ENCODE measurements at regions not wholly inside any gene's neighbourhood (a gene's known extent, or its start where the extent isn't known, plus 50 kb on each side); places are given as distances from the start of the nearest gene placed in this dataset.

DNA sequence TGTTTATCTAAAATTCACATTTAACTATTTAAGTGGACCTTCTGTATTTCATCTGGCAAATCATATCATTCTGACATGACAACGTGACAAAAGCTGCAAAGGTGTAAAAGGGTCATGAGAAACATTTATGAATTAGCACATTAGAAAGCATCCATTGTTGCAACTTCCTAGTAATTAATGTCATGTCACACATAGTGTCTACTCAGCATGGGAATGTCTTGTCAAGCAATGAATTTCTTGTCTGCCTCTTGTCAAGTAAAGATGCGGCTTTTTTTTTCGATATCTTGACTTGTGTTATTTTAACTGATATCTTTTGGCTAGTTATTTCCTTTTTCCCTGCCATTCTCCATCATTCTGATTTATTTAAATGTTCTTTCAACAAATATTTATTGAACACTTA, 463.5 kb upstream of the CXorf51B start:
- H3K36me3 Mint-ChIP-seq (ENCODE audit: low read depth), result no peaks in the 10 kb centered on the region
- no peak overlapping the region for H3K27ac Mint-ChIP-seq
- no peaks in the 10 kb centered on the region for H3K4me1 Mint-ChIP-seq
- H3K9me3 Mint-ChIP-seq (ENCODE audit: low read depth), result no peaks in the 10 kb centered on the region
- POLR2A ChIA-PET, result no interaction called here
- no peak for ATAC-seq
- DNase-seq, result no peak
- intact Hi-C loops (cut with DNase I, micrococcal nuclease), result no loop called here
- CTCF ChIA-PET, result no interaction called here
- no peaks in the 10 kb centered on the region for H3K27me3 Mint-ChIP-seq
- no peak overlapping the region for H3K4me3 Mint-ChIP-seq

DNA sequence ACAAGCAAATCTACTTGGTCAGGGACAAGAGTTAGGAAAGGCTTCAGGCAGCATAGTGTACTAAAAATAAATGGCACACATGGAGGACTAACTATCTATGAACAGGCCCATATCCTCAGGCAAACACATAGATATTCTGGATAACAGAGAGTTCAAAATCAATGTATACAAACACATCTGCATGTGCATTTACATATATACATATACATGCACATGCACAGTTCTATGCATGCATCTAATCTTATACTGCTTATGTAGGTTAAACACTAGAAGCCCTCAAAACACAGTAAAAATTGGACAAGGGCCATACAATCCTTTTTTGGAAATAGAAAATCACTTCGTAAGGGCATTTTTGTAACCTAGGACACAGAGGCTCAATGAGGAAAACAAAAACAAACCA, 458.0 kb upstream of the CXorf51B start:
- no peaks in the 10 kb centered on the region for H3K9me3 Mint-ChIP-seq (ENCODE audit: low read depth)

DNA sequence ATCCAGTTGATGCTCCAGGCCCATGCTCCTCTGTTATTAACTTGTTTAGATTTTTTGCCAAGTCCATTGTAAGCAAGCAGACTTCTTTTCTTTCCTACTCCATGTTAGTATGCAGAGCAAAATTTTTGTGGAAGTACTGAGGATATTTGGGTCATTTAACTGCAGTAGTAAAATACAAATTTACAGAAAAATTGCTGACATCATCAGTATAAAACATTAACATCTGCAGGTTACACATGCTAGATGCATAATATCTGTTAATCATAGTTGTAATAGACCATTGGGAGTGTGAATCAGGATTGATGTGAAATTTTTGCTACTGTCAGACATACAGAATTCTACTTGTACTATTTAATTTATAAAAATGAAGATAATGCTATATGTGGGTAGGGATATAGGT, 454.1 kb upstream of the CXorf51B start:
- intact Hi-C loops (cut with DNase I, micrococcal nuclease), result no loop called here
- H3K36me3 Mint-ChIP-seq (ENCODE audit: low read depth), result no peaks in the 10 kb centered on the region
- no peak overlapping the region for H3K4me3 Mint-ChIP-seq
- no peak for ATAC-seq
- peaks cover 3% of the 10 kb centered on the region for H3K9me3 Mint-ChIP-seq (ENCODE audit: low read depth)
- DNase-seq, result no peak
- no peaks in the 10 kb centered on the region for H3K4me1 Mint-ChIP-seq
- POLR2A ChIA-PET, result no interaction called here
- no peaks in the 10 kb centered on the region for H3K27me3 Mint-ChIP-seq
- no peak overlapping the region for H3K27ac Mint-ChIP-seq
- CTCF ChIA-PET, result no interaction called here

More for the DNA sequence above, 458.0 kb upstream of the CXorf51B start:
- no peak overlapping the region for H3K4me3 Mint-ChIP-seq
- H3K27me3 Mint-ChIP-seq, result no peaks in the 10 kb centered on the region
- ChIA-PET POLR2A (no interaction called here), CTCF (no interaction called here)
- ATAC-seq, result no peak
- H3K36me3 Mint-ChIP-seq (ENCODE audit: low read depth), result no peaks in the 10 kb centered on the region
- H3K27ac Mint-ChIP-seq, result no peak overlapping the region
- intact Hi-C loops (cut with DNase I, micrococcal nuclease), result no loop called here
- no peaks in the 10 kb centered on the region for H3K4me1 Mint-ChIP-seq
- DNase-seq, result no peak

DNA sequence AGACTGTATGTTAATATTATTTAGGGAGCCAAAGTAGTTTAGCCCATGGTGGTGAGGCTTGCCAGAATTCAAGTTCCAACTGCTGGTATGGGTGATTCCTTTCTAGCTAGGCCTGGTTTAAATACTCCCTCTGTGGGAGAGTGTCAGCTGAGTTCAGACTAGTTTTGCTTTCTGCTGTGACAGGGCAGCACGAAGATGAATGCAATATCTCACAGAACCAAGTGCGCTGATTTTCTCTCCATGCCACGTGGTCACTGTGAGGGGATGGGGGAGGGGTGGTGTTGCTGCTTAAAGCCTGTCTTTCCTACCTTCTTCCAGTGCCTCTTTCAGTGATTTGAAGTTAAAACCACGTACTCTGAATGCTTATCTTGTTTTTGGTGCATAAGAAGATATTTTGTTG, 445.7 kb upstream of the CXorf51B start:
- no peaks in the 10 kb centered on the region for H3K36me3 Mint-ChIP-seq (ENCODE audit: low read depth)
- no peaks in the 10 kb centered on the region for H3K4me1 Mint-ChIP-seq
- ATAC-seq (no peak), DNase-seq (no peak)
- CTCF ChIA-PET, result no interaction called here
- no peak overlapping the region for H3K27ac Mint-ChIP-seq
- POLR2A ChIA-PET, result no interaction called here
- H3K9me3 Mint-ChIP-seq (ENCODE audit: low read depth), result peaks cover 3% of the 10 kb centered on the region
- intact Hi-C loops (cut with DNase I, micrococcal nuclease), result no loop called here
- no peak overlapping the region for H3K4me3 Mint-ChIP-seq
- no peaks in the 10 kb centered on the region for H3K27me3 Mint-ChIP-seq

DNA sequence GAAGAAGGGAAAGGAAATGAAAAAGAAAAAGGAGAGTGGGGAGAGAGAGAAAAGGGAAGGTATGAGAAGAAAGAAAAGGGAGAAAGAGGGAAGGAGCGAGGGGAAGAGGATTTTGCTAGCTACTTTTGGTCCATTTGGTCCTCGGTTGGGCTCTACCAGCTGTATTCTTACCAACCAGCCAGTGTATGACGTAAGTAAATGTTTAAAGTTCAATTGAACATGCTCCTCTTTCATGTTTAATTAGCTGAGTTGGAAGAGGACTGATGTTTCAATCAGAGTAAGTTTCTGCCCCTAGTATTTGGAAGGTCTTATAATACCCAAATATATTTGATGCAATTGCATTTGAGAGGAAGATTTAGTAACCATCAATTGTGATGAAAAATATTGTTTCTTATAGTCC, 424.0 kb upstream of the CXorf51B start:
- POLR2A ChIA-PET, result no interaction called here
- intact Hi-C loops (cut with DNase I, micrococcal nuclease), result no loop called here
- ATAC-seq (no peak), DNase-seq (no peak)
- Mint-ChIP-seq H3K9me3 (ENCODE audit: low read depth) (no peaks in the 10 kb centered on the region), H3K36me3 (ENCODE audit: low read depth) (no peaks in the 10 kb centered on the region), H3K27ac (no peak overlapping the region), H3K4me3 (no peak overlapping the region), H3K27me3 (no peaks in the 10 kb centered on the region), H3K4me1 (no peaks in the 10 kb centered on the region)
- CTCF ChIA-PET, result no interaction called here

DNA sequence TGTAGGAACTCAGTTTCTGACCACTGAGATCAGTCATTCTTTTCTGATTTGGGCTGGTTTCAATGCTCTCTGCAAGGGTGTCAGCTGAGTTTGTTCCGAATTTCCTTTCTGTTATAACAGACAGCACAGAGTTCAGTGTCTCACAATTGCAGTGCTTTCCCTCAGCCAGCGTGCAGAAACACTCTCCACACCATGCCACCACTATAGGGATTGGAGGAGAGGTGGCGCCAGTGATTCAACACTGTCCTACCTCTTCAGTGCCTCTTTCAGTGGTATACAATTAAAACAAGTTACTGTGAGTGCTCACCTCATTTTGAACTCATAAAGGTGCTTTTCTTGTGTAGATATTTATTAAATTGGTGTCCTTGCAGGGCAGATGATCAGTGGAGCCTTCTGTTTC, 413.2 kb upstream of the CXorf51B start:
- H3K36me3 Mint-ChIP-seq (ENCODE audit: low read depth), result no peaks in the 10 kb centered on the region
- CTCF ChIA-PET, result no interaction called here
- ATAC-seq (no peak), DNase-seq (no peak)
- H3K9me3 Mint-ChIP-seq (ENCODE audit: low read depth), result no peaks in the 10 kb centered on the region
- H3K4me1 Mint-ChIP-seq, result no peaks in the 10 kb centered on the region
- no peak overlapping the region for H3K27ac Mint-ChIP-seq
- no peak overlapping the region for H3K4me3 Mint-ChIP-seq
- intact Hi-C loops (cut with DNase I, micrococcal nuclease), result no loop called here
- no peaks in the 10 kb centered on the region for H3K27me3 Mint-ChIP-seq
- POLR2A ChIA-PET, result no interaction called here

DNA sequence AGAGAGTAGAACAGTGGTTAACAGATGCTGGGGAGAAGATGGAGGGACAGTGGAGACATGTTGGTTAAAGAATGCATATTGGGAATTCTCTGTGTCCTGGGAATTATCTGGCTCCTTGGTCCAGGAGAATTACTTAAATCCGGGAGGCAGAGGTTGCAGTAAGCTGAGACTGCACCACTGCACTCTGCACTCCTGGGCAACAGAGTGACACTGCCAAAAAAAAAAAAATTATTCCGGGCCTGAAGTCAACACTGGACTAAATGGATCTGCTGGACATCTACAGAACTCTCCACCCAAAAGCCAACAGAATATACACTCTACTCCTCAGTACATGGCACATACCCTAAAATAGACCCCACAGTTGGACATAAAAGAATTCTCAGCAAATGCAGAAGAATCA, 400.0 kb upstream of the CXorf51B start:
- CTCF ChIA-PET, result interaction anchor here (0.7 kb wide), 1 partner anchor 1214 kb away, joined by 3 read pairs; no protein-coding TSS in a partner anchor
- POLR2A ChIA-PET, result no interaction called here
- ATAC-seq (no peak), DNase-seq (no peak)
- H3K27ac Mint-ChIP-seq, result no peak overlapping the region
- H3K9me3 Mint-ChIP-seq (ENCODE audit: low read depth), result peaks cover 6% of the 10 kb centered on the region
- intact Hi-C loops (cut with DNase I, micrococcal nuclease), result no loop called here
- no peaks in the 10 kb centered on the region for H3K27me3 Mint-ChIP-seq
- H3K4me3 Mint-ChIP-seq, result no peak overlapping the region
- H3K4me1 Mint-ChIP-seq, result no peaks in the 10 kb centered on the region
- no peaks in the 10 kb centered on the region for H3K36me3 Mint-ChIP-seq (ENCODE audit: low read depth)

DNA sequence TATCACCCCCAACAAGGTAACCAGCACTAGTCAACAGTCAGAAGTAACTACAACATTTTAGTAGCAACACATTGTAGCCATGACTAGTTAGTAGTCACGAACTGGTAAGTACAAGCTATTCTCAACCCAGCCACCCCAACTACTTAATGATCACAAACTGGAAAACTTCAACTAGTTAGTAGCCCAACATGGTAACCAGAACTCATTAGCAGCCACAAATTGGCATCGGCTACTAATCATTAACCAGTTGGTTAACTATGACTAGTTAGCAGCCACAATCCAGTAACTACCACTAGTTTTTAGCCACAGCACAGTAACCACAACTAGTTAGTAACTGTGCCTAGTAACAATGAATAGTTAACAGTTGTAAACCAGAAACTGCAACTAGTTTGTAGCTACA, 385.1 kb upstream of the CXorf51B start:
- intact Hi-C loops (cut with DNase I, micrococcal nuclease), result no loop called here
- no peaks in the 10 kb centered on the region for H3K27me3 Mint-ChIP-seq
- CTCF ChIA-PET, result no interaction called here
- H3K4me3 Mint-ChIP-seq, result no peak overlapping the region
- POLR2A ChIA-PET, result no interaction called here
- peaks cover 8% of the 10 kb centered on the region for H3K9me3 Mint-ChIP-seq (ENCODE audit: low read depth)
- DNase-seq, result no peak
- no peaks in the 10 kb centered on the region for H3K4me1 Mint-ChIP-seq
- H3K27ac Mint-ChIP-seq, result no peak overlapping the region
- no peaks in the 10 kb centered on the region for H3K36me3 Mint-ChIP-seq (ENCODE audit: low read depth)
- no peak for ATAC-seq

DNA sequence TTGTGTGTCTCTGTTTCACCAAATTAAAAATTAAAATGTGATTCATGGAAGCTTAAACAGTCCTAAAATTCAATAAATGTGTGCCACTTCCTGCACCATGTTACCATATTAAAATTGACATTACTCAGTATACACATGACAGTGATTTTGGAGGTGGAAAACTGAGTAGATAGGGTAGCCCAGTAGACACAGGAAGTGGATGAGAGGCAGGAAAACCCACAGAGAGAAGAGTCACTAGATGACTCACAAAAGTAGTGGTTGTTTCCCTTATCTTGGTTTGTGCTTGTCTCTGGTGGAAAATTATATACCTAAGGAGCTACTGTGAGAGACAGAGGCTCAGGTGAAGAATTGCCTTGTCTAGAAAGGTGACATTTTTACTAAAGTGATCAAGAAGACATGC, 375.8 kb upstream of the CXorf51B start:
- H3K36me3 Mint-ChIP-seq (ENCODE audit: low read depth), result no peaks in the 10 kb centered on the region
- H3K4me3 Mint-ChIP-seq, result no peak overlapping the region
- no peaks in the 10 kb centered on the region for H3K27me3 Mint-ChIP-seq
- no peaks in the 10 kb centered on the region for H3K4me1 Mint-ChIP-seq
- ATAC-seq (no peak), DNase-seq (no peak)
- H3K9me3 Mint-ChIP-seq (ENCODE audit: low read depth), result no peaks in the 10 kb centered on the region
- intact Hi-C loops (cut with DNase I, micrococcal nuclease), result no loop called here
- POLR2A ChIA-PET, result no interaction called here
- CTCF ChIA-PET, result no interaction called here
- H3K27ac Mint-ChIP-seq, result no peak overlapping the region

DNA sequence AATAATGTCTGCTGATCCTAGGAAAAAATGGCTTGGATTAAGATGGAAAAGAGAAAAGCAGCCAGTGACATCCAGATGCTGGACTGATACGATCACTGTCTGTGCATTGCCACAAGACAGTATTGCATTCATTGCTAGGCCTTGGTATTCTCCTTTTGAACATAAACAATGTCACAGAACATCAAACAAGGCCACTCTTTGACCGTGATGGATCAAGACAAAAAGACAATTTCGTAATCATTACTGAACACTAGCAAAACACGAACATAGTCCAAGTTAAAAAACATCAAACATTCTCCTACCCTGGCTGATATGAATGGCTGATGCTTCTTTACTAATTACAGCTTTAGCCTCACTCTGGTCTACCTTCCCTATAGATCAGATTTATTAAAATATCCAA, 374.1 kb upstream of the CXorf51B start:
- Mint-ChIP-seq H3K9me3 (ENCODE audit: low read depth) (no peaks in the 10 kb centered on the region), H3K36me3 (ENCODE audit: low read depth) (no peaks in the 10 kb centered on the region), H3K27me3 (no peaks in the 10 kb centered on the region), H3K4me1 (no peaks in the 10 kb centered on the region), H3K4me3 (no peak overlapping the region), H3K27ac (no peak overlapping the region)
- no peak for DNase-seq
- ChIA-PET POLR2A (no interaction called here), CTCF (no interaction called here)
- ATAC-seq, result no peak
- intact Hi-C loops (cut with DNase I, micrococcal nuclease), result no loop called here

DNA sequence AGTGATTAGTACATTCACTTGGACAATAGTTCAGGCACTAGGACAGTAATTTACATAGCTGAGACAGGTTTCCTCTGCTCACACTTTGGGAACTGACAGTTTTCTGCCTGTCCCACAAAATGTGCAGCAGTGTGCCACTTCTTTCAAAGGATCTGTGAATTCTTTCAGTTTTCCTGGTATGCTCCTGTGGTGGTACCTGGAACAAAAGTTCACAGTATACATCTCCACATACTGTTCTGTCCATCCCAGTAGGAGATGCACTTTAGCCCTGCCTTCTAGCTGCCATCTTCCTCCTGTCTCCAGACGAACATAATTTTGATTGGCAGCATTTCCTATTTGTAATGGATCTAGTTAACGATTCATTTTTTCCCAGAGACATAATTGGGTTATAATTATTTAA, 360.8 kb upstream of the CXorf51B start:
- Mint-ChIP-seq H3K9me3 (ENCODE audit: low read depth) (no peaks in the 10 kb centered on the region), H3K27me3 (no peaks in the 10 kb centered on the region), H3K36me3 (ENCODE audit: low read depth) (no peaks in the 10 kb centered on the region), H3K27ac (no peak overlapping the region), H3K4me3 (no peak overlapping the region), H3K4me1 (no peaks in the 10 kb centered on the region)
- ChIA-PET POLR2A (no interaction called here), CTCF (no interaction called here)
- no peak for DNase-seq
- no peak for ATAC-seq
- intact Hi-C loops (cut with DNase I, micrococcal nuclease), result no loop called here

DNA sequence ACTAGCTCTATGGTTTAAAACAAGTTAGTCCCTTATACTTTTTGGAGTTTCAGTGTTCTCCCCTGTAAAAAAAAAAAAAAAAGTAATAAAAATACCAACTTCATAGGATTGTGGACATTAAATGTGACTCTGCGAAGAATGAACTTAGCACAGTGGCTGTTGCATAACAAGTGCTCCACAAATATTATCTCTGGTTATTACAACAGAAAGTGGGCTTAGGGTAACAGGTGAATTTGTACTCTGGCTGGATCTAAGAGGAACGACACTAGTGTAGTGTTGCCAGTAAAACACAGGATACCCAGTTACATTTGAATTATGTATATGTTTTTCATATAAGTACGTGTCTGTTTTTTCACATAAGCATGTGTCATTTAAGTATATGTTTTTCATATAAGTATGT, 360.3 kb upstream of the CXorf51B start:
- H3K4me1 Mint-ChIP-seq, result no peaks in the 10 kb centered on the region
- intact Hi-C loops (cut with DNase I, micrococcal nuclease), result no loop called here
- H3K36me3 Mint-ChIP-seq (ENCODE audit: low read depth), result no peaks in the 10 kb centered on the region
- ChIA-PET CTCF (no interaction called here), POLR2A (no interaction called here)
- H3K27ac Mint-ChIP-seq, result no peak overlapping the region
- DNase-seq (no peak), ATAC-seq (no peak)
- H3K9me3 Mint-ChIP-seq (ENCODE audit: low read depth), result no peaks in the 10 kb centered on the region
- no peak overlapping the region for H3K4me3 Mint-ChIP-seq
- H3K27me3 Mint-ChIP-seq, result no peaks in the 10 kb centered on the region

DNA sequence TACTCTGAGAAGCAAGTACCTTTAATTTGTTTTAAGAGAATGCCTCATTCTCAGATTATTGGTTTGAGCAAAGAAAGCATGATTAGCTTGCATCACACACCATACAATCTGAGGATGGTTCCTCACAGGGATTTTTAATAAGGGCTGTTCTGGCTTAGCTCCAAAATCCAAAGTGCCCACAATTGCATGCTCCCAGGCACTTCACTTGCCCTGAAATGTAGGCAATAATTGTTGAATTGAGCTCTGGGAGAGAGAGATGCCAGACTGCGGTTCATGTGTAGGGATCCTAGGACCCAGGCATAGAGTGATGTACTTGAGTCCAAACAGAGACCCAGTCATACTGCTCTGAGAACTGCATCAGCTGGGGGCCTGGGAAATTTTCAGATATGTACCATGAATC, 358.4 kb upstream of the CXorf51B start:
- Mint-ChIP-seq H3K9me3 (ENCODE audit: low read depth) (no peaks in the 10 kb centered on the region), H3K36me3 (ENCODE audit: low read depth) (no peaks in the 10 kb centered on the region), H3K4me3 (no peak overlapping the region), H3K4me1 (no peaks in the 10 kb centered on the region), H3K27ac (no peak overlapping the region), H3K27me3 (no peaks in the 10 kb centered on the region)
- ATAC-seq (no peak), DNase-seq (no peak)
- CTCF ChIA-PET, result no interaction called here
- intact Hi-C loops (cut with DNase I, micrococcal nuclease), result no loop called here
- POLR2A ChIA-PET, result no interaction called here

All from activated CD4-positive, alpha-beta T cell treated with anti-CD3 and anti-CD28 coated beads for 36 hours (primary cell).